Posterior cingulate gyrus (tissue), 11 donors: ENCODE measurements at regions not wholly inside any gene's neighbourhood (a gene's known extent, or its start where the extent isn't known, plus 50 kb on each side); places are given as distances from the start of the nearest gene placed in this dataset.
"Not testable (repeated sequence)": the region's sequence is repeated elsewhere in the genome, so short reads cannot be mapped to it uniquely, and the experiment has no call there.

Experiments used
- DNase-seq, 10 donors: peaks; one replicate each; pipeline versions ENCODE4 v3.0.0 to v3.0.0-alpha.2; 2020 to 2021; ENCODE audit warnings: mixed read lengths in 3 of 10
- intact Hi-C: fragments of 100-400 bp; cut with DNase I; formaldehyde crosslinking; loops from one replicate; pipeline ENCODE4 v1.15.1; 2023

GRCh38 chr5:26569241-26569928 is 469.0 kb downstream of the CDH9 start:
- peak in 3 of 10 donors; percentile 55 to 82 (median 81) for DNase-seq
- intact Hi-C loops: no loop called here

GRCh38 chr5:26568316-26568715 is 470.1 kb downstream of the CDH9 start:
- DNase-seq: peak in 3 of 10 donors; percentile 48 to 67 (median 66)

GRCh38 chr5:26563979-26564378 is 474.4 kb downstream of the CDH9 start:
- intact Hi-C loops: no loop called here
- no peak for DNase-seq

More at GRCh38 chr5:26568316-26568715, 470.1 kb downstream of the CDH9 start:
- intact Hi-C loops: no loop called here

GRCh38 chr5:26553079-26553478 is 485.3 kb downstream of the CDH9 start:
- intact Hi-C loops: no loop called here
- DNase-seq: no peak

GRCh38 chr5:26543987-26544386 is 494.4 kb downstream of the CDH9 start:
- no peak for DNase-seq

GRCh38 chr5:26538226-26538625 is 500.2 kb downstream of the CDH9 start:
- no peak for DNase-seq
- intact Hi-C loops: no loop called here

More at GRCh38 chr5:26543987-26544386, 494.4 kb downstream of the CDH9 start:
- intact Hi-C loops: no loop called here

- no peak for DNase-seq
- intact Hi-C loops: no loop called here
These were observed 503.2 kb downstream of the CDH9 start for GRCh38 chr5:26535215-26535614.

- intact Hi-C loops: no loop called here
- no peak for DNase-seq
These were observed 508.1 kb downstream of the CDH9 start for GRCh38 chr5:26530305-26530704.

GRCh38 chr5:26519245-26519644 is 519.1 kb downstream of the CDH9 start:
- DNase-seq: no peak
- intact Hi-C loops: no loop called here

GRCh38 chr5:26518065-26518464 is 520.3 kb downstream of the CDH9 start:
- no peak for DNase-seq
- intact Hi-C loops: no loop called here

- intact Hi-C loops: no loop called here
- no peak for DNase-seq
These were observed 539.4 kb downstream of the CDH9 start for GRCh38 chr5:26498972-26499371.

GRCh38 chr5:26495437-26495836 is 542.9 kb downstream of the CDH9 start:
- DNase-seq: no peak
- intact Hi-C loops: no loop called here

GRCh38 chr5:26492906-26493459 is 545.4 kb downstream of the CDH9 start:
- DNase-seq: no peak
- intact Hi-C loops: no loop called here

GRCh38 chr5:26487553-26487952 is 550.8 kb downstream of the CDH9 start:
- intact Hi-C loops: no loop called here
- no peak for DNase-seq

GRCh38 chr5:26486631-26487030 is 551.8 kb downstream of the CDH9 start:
- intact Hi-C loops: no loop called here
- DNase-seq: peak in 1 of 10 donors; percentile 25

GRCh38 chr5:26485146-26485860 is 553.1 kb downstream of the CDH9 start:
- DNase-seq: peak in 3 of 10 donors; percentile 58 to 73 (median 59)
- intact Hi-C loops: not testable (repeated sequence)

- intact Hi-C loops: no loop called here
- peak in 6 of 10 donors; percentile 18 to 79 (median 24) for DNase-seq
These were observed 555.5 kb downstream of the CDH9 start for GRCh38 chr5:26482810-26483375.

- DNase-seq: no peak
- intact Hi-C loops: no loop called here
These were observed 556.1 kb downstream of the CDH9 start for GRCh38 chr5:26482076-26482809.

GRCh38 chr5:26470439-26470838 is 567.9 kb downstream of the CDH9 start:
- intact Hi-C loops: no loop called here
- no peak for DNase-seq

GRCh38 chr5:26439121-26439520 is 599.3 kb downstream of the CDH9 start:
- DNase-seq: no peak
- intact Hi-C loops: no loop called here

- intact Hi-C loops: no loop called here
- DNase-seq: no peak
These were observed 603.7 kb downstream of the CDH9 start for GRCh38 chr5:26434688-26435087.
